ENCODE measurements at regions not wholly inside any gene's neighbourhood (a gene's known extent, or its start where the extent isn't known, plus 50 kb on each side); places are given as distances from the start of the nearest gene placed in this dataset.

DNA sequence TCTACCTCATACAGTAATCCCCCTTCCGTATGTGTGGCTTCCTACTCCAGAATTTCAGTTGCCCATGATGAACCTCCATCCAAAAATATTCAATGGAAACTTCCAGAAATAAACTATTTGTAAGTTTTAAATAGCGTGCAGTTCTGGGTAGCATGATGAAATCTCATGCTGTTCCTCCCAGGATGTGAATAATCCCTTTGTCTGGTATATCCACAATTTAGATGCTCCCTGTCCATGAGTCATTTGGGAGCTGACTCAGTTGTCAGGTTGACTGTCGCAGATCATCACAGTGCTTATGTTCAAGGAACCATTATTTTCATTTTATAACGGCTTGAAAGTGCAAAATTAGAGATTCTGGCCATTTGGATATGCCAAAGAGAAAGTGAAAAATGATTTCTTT lies 290.1 kb upstream of the CDH9 start:
- TF ChIP-seq, protein P1, sequence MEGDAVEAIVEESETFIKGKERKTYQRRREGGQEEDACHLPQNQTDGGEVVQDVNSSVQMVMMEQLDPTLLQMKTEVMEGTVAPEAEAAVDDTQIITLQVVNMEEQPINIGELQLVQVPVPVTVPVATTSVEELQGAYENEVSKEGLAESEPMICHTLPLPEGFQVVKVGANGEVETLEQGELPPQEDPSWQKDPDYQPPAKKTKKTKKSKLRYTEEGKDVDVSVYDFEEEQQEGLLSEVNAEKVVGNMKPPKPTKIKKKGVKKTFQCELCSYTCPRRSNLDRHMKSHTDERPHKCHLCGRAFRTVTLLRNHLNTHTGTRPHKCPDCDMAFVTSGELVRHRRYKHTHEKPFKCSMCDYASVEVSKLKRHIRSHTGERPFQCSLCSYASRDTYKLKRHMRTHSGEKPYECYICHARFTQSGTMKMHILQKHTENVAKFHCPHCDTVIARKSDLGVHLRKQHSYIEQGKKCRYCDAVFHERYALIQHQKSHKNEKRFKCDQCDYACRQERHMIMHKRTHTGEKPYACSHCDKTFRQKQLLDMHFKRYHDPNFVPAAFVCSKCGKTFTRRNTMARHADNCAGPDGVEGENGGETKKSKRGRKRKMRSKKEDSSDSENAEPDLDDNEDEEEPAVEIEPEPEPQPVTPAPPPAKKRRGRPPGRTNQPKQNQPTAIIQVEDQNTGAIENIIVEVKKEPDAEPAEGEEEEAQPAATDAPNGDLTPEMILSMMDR (IDR thresholded peaks at IDR 0.05; ENCODE audit: control extremely low read depth in 1 of 3, insufficient read depth in 1 of 3, low read depth in 1 of 3, low read length in 3 of 3): no peak
- TF ChIP-seq EP300 (IDR thresholded peaks at IDR 0.05; ENCODE audit: borderline replicate concordance in 1 of 2, low read depth in 2 of 2, low read length in 2 of 2) (no peak), YY1 (IDR thresholded peaks at IDR 0.05; ENCODE audit: low read depth, low read length) (no peak), POLR2AphosphoS5 (IDR thresholded peaks at IDR 0.05; ENCODE audit: low read depth, low read length) (no peak), NRF1 (IDR thresholded peaks at IDR 0.05; ENCODE audit: low read depth, low read length) (no peak), KDM1A (IDR thresholded peaks at IDR 0.05; ENCODE audit: borderline replicate concordance, low read length) (no peak), CEBPB (IDR thresholded peaks at IDR 0.05; ENCODE audit: low read depth, low read length) (no peak), POLR2A (IDR thresholded peaks at IDR 0.05; ENCODE audit: control extremely low read depth in 1 of 2, low read depth in 2 of 2, low read length in 2 of 2) (no peak), BCL11A (IDR thresholded peaks at IDR 0.05; ENCODE audit: low read depth in 2 of 2, low read length in 2 of 2) (no peak), GABPA (IDR thresholded peaks at IDR 0.05; ENCODE audit: borderline replicate concordance, insufficient read depth, low read length) (no peak), TAF1 (IDR thresholded peaks at IDR 0.05; ENCODE audit: low read depth, low read length) (no peak), BACH1 (IDR thresholded peaks at IDR 0.05; ENCODE audit: low read length) (no peak), RNF2 (IDR thresholded peaks at IDR 0.05; ENCODE audit: borderline replicate concordance, low read depth, low read length, missing control alignments, poor library complexity, severe bottlenecking) (no peak)
- TF ChIP-seq, protein P2, sequence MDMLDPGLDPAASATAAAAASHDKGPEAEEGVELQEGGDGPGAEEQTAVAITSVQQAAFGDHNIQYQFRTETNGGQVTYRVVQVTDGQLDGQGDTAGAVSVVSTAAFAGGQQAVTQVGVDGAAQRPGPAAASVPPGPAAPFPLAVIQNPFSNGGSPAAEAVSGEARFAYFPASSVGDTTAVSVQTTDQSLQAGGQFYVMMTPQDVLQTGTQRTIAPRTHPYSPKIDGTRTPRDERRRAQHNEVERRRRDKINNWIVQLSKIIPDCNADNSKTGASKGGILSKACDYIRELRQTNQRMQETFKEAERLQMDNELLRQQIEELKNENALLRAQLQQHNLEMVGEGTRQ (IDR thresholded peaks at IDR 0.05; ENCODE audit: low read length): no peak

All from H1 (cell line).